Activated CD4-positive, alpha-beta T cell treated with anti-CD3 and anti-CD28 coated beads, Interleukin-2, amount 50 U/mL, for 1 hour (primary cell): ENCODE measurements at regions not wholly inside any gene's neighbourhood (a gene's known extent, or its start where the extent isn't known, plus 50 kb on each side); places are given as distances from the start of the nearest gene placed in this dataset.
A peak's percentile ranks its signal among the peaks of the same experiment; 100 is the strongest.

Experiments
- DNase-seq: peaks from one replicate; pipeline ENCODE4 v3.0.0-alpha.2; 2020

- DNase-seq = no peak
Measured at GRCh38 chr6:129778793-129779192, 68.8 kb upstream of the ARHGAP18 start.

DNA sequence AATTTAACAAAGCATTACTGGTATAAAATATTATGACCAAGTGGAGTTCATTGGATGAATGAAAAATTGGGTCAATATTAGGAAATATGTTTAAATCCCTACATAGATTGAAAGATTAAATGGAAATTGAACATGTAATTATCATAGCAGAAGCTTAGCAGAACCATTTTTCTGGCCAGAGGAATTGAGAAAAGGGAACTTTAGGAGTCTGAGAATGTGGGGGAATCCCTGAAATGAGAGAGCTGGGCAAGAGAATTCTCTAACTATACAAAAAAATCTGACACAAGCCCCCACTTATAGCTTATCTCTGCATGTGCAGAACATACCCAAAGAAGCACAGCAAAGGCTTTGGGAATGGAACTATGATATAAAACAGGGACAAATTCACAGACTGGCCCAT is 67.4 kb upstream of the ARHGAP18 start:
- no peak for DNase-seq

GRCh38 chr6:129776542-129777330 is 66.8 kb upstream of the ARHGAP18 start:
- no peak for DNase-seq

GRCh38 chr6:129774697-129775447 is 64.9 kb upstream of the ARHGAP18 start:
- DNase-seq = peak; percentile 34

DNA sequence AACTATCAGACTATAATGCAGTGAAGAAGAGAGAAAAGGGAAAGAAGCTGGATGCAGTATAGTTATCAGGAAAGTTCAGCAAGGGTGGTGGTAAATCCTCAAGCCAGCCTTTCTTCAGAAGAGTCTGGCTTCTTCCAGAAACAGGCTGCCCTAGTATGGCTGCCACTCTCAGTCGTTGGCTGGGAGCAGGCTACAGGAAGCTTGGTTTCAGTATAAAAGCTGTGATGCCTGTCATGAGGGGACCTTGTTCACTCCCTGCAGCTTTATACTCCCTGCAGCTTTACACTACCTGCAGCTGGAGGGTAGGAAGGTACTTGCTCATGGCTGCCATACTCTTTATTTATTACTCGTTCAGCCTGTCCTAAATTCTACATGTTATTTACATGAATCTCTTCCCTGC is 63.3 kb upstream of the ARHGAP18 start:
- no peak for DNase-seq

GRCh38 chr6:129771678-129772077 is 61.7 kb upstream of the ARHGAP18 start:
- DNase-seq = no peak

DNA sequence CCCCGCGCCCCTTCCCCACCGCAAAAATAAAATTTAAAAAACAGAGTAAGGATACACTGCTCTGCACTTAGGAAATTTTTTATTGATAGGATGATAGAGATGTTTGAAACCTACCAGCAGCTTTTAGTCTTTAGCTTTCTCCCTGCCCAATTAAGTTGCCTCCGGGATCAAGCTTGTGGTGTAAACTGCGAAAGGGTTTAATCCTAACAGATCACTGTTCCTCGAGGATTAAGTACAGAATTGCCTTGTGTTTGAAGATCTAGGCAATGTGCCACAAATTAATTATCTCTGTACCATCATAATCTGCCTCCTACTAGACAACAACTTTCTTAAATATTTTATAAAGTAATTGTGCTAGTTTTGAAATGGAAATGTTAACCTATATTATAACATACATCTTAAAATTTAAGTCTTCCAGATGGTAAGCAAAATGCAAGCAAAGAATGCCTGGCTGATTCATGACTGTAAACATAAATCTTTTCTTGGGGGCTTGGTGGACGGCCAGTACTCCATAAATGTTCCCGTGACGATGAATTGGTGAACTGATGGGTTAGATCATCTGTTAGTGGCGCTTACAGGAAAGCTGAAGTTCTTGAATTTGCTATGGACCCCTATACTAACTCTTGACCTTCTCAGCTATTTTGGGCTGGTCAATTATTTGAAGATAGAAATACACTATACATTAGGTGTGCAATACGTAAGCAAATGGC is 58.0 kb upstream of the ARHGAP18 start:
- no peak for DNase-seq

DNA sequence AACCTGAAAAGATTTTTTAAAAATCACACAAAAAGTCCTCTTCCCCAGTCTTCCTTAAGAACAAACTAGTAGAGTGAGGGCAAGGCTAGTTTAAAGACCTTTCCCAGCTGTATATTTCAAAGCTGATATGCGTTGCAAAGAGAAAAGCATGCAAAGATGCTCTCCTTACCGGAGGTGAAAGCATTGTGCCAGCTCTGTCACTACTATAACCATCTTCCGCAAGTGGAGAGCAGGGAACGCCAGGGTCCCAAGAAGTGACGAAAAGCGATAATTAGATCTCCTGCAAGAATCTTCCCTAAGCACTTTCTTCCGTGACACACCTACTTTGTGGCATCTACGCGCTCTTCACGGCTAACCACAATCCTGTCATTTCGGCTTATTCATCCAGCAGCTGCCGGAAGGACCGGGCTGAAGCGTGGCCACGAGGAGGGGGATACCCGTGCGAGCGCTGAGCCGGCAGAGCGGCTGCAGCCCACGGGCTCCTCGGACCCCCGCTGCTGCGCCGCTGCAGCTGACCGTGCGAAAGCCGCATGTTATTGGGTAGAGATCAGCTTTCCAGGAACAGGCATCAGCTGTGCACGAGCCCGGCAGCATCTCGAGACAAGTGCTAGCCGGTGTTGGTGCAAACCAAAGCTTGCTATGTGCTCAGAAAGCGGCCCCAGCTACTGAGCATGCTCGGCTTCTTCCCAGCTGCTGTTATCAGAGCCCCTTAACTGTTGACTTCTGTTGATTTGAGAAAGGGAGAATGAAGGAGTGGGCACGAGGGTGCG is 57.2 kb upstream of the ARHGAP18 start:
- DNase-seq = peak; percentile 38

GRCh38 chr6:129764761-129765407 is 54.9 kb upstream of the ARHGAP18 start:
- DNase-seq = no peak

DNA sequence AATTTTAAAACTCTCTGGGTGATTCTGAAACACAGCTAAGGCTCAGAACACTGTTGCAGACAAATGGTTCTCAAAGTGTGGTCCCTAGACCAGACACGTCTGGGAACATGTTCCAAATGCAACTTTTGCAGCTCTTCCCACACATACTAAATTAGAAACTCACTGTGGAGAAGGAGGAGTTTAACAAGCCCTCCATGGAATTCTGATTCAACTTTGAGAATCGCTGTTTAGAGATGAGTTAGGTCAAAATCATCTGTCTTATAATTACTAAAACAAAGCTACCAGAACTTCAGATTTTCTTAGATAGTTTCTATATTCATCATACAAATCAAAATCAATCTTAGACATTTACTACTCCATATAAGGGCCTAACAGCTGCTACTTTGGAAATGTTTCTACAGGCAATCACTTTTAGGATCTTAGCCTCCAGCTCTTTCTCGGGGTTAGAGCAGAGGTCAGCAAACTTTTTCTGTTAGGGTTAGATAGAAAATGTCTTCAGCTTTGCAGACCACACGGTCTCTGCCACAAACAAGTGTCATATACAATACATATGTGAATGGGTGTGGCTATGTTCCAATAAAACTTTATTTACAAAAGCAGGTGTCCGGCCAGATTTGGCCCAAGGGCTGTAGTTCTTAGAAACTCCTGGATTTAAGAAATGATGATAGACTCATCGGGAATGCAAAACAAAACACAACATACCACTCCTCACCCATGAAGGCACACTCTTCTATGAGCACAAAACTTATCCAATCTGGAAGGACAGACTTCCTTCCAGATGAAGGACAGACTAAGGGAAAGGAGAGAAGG is 50.0 kb upstream of the ARHGAP18 start:
- DNase-seq = no peak
